DMS79 treated with DMSO at 0.1 percent for 48 hours (cell line): ENCODE measurements at regions not wholly inside any gene's neighbourhood (a gene's known extent, or its start where the extent isn't known, plus 50 kb on each side); places are given as distances from the start of the nearest gene placed in this dataset.
"Not testable (repeated sequence)": the region's sequence is repeated elsewhere in the genome, so short reads cannot be mapped to it uniquely, and the experiment has no call there.

ENCODE experiments used
- DNase-seq: peaks from one replicate; lab custom pipeline; 2025; lab: John Stamatoyannopoulos, UW

- DNase-seq: no peak
Measured at GRCh38 chr4:84224522-84224921, 274.6 kb downstream of the NKX6-1 start.

GRCh38 chr4:84221704-84222103, 277.4 kb downstream of the NKX6-1 start:
- DNase-seq: no peak

DNA sequence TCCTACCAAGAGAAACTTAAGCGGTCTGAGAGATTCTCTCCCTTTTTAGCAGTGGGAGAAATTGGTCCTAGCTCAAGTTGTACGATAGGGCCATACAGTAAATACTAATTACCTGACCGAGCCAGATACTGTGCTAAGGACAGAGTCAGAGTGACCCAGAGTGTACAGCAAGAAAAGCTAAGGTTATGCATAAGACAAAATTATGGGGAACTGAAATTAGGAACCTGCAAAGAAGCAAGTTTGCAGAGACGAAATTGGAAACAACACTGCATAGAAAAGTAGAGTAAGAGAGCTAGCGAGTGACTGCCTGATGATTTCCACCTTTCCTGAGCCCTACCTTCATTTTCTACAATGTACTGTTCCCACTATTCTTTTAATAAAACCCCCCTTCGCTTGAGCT, 278.1 kb downstream of the NKX6-1 start:
- DNase-seq: no peak

GRCh38 chr4:84219656-84220055, 279.4 kb downstream of the NKX6-1 start:
- DNase-seq: no peak

DNA sequence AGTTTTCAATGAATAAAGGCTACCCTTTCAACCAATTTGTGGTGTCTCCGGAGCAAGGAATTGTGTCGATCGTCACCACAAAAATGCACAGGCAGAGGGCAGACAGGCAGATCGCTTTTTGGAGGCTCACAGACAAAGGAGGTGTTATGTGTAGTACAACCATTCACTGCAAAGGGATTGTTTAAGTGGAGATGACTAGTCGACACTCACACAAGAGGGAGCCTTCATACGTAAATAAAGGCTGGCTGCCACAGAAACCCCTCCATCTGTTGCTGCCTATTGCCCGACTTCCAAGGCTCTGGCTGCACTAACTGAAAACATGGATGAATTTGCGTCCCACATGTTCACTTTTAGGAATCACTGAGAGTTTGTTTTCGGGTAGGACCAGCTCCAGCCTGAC, 281.1 kb downstream of the NKX6-1 start:
- no peak for DNase-seq

DNA sequence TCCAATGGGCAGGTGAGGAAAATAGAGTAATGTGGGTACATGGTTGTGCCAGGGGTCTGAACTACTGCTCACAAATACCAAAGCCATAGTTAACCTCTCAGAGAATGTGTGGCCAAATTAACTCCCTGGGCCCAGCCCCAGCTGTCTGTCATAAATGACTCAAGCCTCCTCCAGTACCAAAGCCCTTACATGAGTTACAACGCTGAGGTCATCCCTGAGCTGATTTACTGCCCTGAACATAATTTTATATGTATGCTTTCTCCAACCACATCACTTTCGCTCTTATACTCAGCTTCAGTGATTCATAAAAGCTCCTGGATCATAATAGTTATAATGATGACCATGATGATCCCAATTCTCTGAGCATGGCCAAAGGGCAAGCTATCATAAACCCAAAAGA, 283.9 kb downstream of the NKX6-1 start:
- no peak for DNase-seq

DNA sequence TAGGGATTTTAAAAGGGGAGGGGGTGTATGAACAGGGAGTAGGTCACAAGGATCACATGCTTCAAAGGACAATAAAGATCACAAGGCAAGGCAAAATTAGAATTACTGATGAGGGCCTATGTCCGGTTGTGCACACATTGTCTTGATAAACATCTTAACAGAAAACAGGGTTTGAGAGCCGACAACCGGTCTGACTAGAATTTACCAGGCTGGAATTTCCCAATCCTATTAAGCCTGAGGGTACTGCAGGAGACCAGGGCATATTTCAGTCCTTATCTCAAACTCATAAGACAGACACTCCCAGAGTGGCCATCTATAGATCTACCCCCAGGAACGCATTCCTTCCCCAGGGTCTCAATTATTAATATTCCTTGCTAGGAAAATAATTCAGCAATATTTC, 292.9 kb downstream of the NKX6-1 start:
- not testable (repeated sequence) for DNase-seq

GRCh38 chr4:84189144-84189543, 309.9 kb downstream of the NKX6-1 start:
- no peak for DNase-seq

- no peak for DNase-seq
Measured at GRCh38 chr4:84179409-84179808, 319.7 kb downstream of the NKX6-1 start.

- DNase-seq: no peak
Measured at GRCh38 chr4:84177831-84178542, 321.1 kb downstream of the NKX6-1 start.

- no peak for DNase-seq
Measured at GRCh38 chr4:84176016-84176415, 323.1 kb downstream of the NKX6-1 start.

GRCh38 chr4:84171871-84172270, 327.2 kb downstream of the NKX6-1 start:
- no peak for DNase-seq

DNA sequence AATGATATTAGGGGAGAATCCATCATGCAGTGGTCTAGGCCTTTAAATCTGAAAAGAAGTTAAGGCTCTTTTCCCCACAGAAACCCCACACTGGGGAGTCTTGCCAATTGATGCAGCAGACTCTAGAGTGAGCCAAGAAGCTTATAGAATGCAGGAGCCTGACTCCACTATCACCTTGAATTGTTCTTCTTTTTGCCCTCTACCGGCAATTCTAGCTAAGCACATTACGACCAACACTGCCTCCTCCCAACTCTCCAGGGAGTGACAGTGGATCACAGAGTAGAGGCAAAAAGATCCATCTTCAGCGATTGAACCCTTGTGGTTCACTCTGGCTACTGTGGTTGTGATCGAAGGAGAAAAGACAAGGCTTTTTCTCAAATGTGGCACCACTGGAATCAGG, 331.5 kb downstream of the NKX6-1 start:
- DNase-seq: no peak

DNA sequence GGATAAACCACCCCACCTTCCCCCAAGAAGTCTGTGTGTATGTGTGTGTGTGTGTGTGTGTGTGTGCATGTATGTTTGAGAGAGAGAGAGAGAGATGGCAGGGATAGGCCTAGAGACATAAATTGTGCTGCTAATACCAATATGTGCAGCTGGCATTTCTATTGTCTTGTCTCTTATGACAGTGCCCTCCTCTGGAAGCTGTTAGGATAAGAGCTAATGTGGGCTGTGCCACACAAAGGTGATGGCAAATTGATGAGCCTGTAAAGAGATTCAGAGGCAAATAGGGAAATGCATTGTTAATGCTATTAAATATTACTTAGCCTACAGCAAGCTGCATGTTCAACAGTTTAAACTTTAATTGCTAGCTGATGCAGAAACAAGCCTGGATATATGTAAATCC, 332.0 kb downstream of the NKX6-1 start:
- DNase-seq: no peak

DNA sequence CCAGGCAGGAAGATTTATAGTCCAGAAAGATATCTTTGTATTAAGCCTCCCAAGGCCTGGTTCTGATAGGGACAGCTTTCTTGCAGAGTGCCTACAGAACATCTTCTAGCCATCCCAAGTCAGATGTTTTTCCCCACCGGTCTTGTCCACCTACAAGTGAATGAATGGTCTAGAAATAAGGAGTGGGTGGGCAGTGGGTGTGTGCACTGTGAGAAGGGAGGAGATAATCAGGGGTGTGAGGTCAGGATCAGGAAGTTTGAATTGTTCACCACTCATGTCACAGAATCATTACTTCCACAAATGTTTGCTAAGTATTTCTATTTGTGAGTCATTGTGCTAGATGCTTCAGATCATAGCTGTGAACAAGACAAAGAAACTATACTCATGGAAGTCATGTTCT, 332.6 kb downstream of the NKX6-1 start:
- DNase-seq: no peak

- no peak for DNase-seq
Measured at GRCh38 chr4:84164201-84164600, 334.9 kb downstream of the NKX6-1 start.

DNA sequence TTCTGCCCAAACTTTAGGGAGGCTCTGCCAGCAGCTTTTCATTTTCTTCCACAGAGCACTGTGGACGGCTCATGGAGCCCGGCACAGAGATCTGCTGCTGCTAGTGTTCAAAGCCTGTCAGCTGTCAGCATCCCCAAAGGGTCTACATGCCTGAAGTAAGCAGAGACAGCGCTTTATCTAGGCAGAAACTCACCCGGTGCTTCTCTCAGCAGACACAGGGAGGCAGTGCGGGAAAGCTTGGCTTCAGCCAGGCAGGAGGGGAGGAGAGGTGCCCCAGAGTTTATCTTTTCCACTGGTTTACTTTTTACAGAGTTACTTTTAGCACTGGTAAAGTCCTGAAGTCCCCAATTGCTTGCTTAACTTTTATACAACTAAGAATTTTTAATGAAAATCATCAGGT, 339.3 kb downstream of the NKX6-1 start:
- DNase-seq: no peak

DNA sequence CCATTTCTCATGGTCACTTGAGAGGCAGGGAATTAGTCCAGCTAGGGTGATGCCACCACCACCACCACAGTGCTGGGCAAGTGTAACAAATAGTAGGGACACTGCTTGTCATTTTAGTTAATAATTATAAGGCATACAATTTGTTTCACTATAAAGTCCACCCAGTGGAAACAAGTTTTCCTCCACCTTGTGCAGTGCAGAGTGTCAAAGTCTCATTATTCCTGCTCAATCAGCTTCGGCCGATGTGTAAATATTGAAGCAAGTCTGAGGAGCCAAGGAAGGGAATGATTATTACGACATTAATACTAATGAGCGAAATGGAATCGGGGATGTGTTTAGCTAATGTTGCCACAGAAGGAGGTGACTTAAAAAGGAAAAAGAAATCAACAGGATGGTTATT, 340.4 kb downstream of the NKX6-1 start:
- no peak for DNase-seq

- no peak for DNase-seq
Measured at GRCh38 chr4:84151574-84151973, 347.5 kb downstream of the NKX6-1 start.

- no peak for DNase-seq
Measured at GRCh38 chr4:84150177-84150576, 348.9 kb downstream of the NKX6-1 start.

GRCh38 chr4:84147831-84148230, 351.3 kb downstream of the NKX6-1 start:
- no peak for DNase-seq

DNA sequence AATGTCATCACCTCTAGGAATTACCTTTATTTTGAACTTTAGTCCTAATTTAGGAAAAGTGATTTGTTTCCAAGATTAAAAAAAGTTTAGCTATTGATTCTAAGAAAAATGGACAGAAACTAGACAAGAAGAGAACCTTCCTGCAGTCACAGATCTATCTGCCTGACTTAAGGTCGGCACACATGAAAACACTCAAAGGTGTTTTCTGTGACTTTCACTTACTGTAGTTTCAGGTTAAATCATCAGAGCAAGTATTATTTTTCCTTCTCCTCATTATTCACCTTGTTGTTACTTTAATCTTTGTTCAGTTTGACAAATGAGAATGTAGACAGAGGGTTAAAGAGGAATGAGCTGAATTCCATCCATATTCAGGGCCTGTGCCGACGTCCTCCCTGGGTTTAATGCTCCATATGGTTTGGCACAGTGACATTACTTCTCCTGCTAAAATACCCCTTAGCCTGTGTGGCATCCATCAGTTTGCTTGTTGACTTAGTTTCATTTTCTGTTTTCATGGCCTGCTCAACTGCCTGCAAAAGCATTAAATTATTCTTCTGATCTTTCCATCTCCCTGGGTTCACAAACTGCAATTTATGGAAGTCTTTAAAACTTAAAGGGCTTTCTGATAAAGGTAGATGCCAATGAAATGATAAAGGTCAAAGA, 352.7 kb downstream of the NKX6-1 start:
- no peak for DNase-seq

- DNase-seq: no peak
Measured at GRCh38 chr4:84145176-84145575, 353.9 kb downstream of the NKX6-1 start.

DNA sequence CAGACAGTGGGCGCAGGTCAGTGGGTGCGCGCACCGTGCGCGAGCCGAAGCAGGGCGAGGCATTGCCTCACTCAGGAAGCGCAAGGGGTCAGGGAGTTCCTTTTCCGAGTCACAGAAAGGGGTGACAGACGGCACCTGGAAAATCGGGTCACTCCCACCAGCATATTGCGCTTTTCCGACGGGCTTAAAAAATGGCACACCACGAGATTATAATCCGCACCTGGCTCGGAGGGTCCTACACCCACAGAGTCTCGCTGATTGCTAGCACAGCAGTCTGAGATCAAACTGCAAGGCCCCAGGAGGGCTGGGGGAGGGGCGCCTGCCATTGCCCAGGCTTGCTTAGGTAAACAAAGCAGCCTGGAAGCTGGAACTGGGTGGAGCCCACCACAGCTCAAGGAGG, 372.2 kb downstream of the NKX6-1 start:
- DNase-seq: not testable (repeated sequence)
